Spleen (tissue), 7 donors: ENCODE measurements at regions not wholly inside any gene's neighbourhood (a gene's known extent, or its start where the extent isn't known, plus 50 kb on each side); places are given as distances from the start of the nearest gene placed in this dataset.

Source experiments
- CTCF ChIP-seq, 11 experiments: fragments of 200-600 bp in 7 of 11; fragments of 450-650 bp in 4 of 11; sonication (generic) in 4 of 11; IDR thresholded peaks in 8 of 11; conservative IDR thresholded peaks in 3 of 11; 1 replicate in 7 of 11; 2 replicates in 4 of 11; pipeline versions ENCODE4 v1.4.0 to v1.8.0; 2016 to 2021; ENCODE audit warnings: antibody characterized with exemption in 11 of 11, inconsistent platforms in 4 of 11, mild to moderate bottlenecking in 1 of 11
- POLR2A ChIP-seq, 3 donors: fragments of 450-650 bp; IDR thresholded peaks; one replicate each; pipeline ENCODE4 v1.5.1; 2017; ENCODE audit warnings: antibody characterized with exemption in 3 of 3, mild to moderate bottlenecking in 1 of 3
- POLR2AphosphoS5 ChIP-seq, 3 donors: sonication (generic); formaldehyde crosslinking; IDR thresholded peaks; one replicate each; pipeline ENCODE4 v1.5.1; 2017; ENCODE audit warnings: antibody characterized with exemption in 3 of 3
- donor health status: DM: no; HTN: no; CAD: no; lungs with moderate emphysema.
- donor health status: DM: no; HTN: no; CAD: no.
- donor health status: DM: no; HTN: no; CAD: no.

- TF ChIP-seq CTCF (IDR thresholded peaks at IDR 0.05 in 8 of 11, conservative IDR thresholded peaks at IDR 0.05 in 3 of 11) (no peak), POLR2A (IDR thresholded peaks at IDR 0.05) (no peak), POLR2AphosphoS5 (IDR thresholded peaks at IDR 0.05) (no peak)
Observed at GRCh38 chr18:10205151-10205550, 249.3 kb upstream of the APCDD1 start.
